Neural crest cell (in vitro differentiated cells): ENCODE measurements at regions not wholly inside any gene's neighbourhood (a gene's known extent, or its start where the extent isn't known, plus 50 kb on each side); places are given as distances from the start of the nearest gene placed in this dataset.

Experiments used
- DNase-seq: peaks from one replicate; pipeline ENCODE4 v3.0.0; 2021; ENCODE audit warnings: low read depth, mixed read lengths, low spot score
- H3K27ac Mint-ChIP-seq: one replicate; pipeline ENCODE4 v1.8.0; 2021; ENCODE audit warnings: mild to moderate bottlenecking, mixed read lengths; ENCODE audit not compliant: unreplicated experiment
- H3K27me3 Mint-ChIP-seq: 2 replicates; pipeline ENCODE4 v1.8.0; 2021; ENCODE audit warnings: low read depth, mild to moderate bottlenecking, mixed read lengths
- H3K36me3 Mint-ChIP-seq: 2 replicates; pipeline ENCODE4 v1.8.0; 2021; ENCODE audit warnings: low read depth, mild to moderate bottlenecking, mixed read lengths
- H3K4me1 Mint-ChIP-seq: 2 replicates; pipeline ENCODE4 v1.8.0; 2021; ENCODE audit warnings: mixed read lengths
- H3K4me3 Mint-ChIP-seq: one replicate; pipeline ENCODE4 v1.8.0; 2021; ENCODE audit warnings: mild to moderate bottlenecking, mixed read lengths
- H3K9me3 Mint-ChIP-seq: 2 replicates; pipeline ENCODE4 v1.8.0; 2021; ENCODE audit warnings: mixed read lengths
- CTCF ChIP-seq: fragments of 200-600 bp; sonication (generic); conservative IDR thresholded peaks from 2 replicates; pipeline ENCODE4 v1.5.0; 2021; ENCODE audit warnings: antibody characterized with exemption, mild to moderate bottlenecking

- no peak for DNase-seq
- Mint-ChIP-seq H3K9me3 (no peaks in the 10 kb centered on the region), H3K4me3 (no peak overlapping the region), H3K27ac (no peak overlapping the region), H3K4me1 (no peaks in the 10 kb centered on the region), H3K36me3 (no peaks in the 10 kb centered on the region), H3K27me3 (no peaks in the 10 kb centered on the region)
- TF ChIP-seq CTCF = no peak
These were observed 234.3 kb downstream of the HS3ST1 start for GRCh38 chr4:11194431-11194830.

DNA sequence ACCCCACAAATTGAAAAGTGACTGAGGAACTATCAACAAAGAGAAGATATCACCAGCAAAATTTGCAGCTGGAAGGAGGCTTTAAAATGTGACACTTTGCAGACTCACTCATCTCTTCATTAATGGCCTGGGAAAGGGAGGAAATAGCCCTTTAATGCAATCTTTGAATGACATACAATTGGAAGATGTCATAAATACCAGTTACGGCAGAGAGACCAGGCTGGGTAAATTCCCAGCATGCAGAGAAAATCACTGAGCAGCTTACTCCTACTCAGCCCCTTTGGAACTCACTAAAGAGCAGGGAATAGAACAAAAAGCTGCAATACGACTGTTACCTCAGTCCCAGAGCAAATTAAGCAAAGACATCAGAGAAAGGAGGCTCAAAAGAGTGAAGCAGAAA, 238.9 kb downstream of the HS3ST1 start:
- no peaks in the 10 kb centered on the region for H3K36me3 Mint-ChIP-seq
- no peak for TF ChIP-seq CTCF
- no peak overlapping the region for H3K27ac Mint-ChIP-seq
- H3K4me1 Mint-ChIP-seq = no peaks in the 10 kb centered on the region
- no peak overlapping the region for H3K4me3 Mint-ChIP-seq
- no peaks in the 10 kb centered on the region for H3K27me3 Mint-ChIP-seq
- DNase-seq = no peak
- no peaks in the 10 kb centered on the region for H3K9me3 Mint-ChIP-seq

DNA sequence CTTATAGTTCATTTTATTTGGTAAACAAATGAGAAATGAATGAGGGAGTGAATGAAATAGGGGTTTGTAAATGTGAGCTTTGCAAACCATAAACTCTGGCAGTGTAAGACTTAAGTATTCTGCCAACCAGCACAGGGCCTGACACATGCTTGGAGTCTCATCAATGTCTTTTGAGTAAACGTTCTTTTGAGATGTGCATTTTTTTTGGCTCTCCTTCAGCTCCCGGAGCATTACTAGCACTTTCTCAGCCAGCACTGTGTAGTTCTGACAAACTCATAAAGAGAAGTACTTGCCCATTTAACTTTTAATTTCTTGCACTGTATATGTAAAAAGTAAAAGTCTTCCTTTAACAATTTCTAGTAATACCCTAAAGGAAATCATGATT, 245.3 kb downstream of the HS3ST1 start:
- H3K9me3 Mint-ChIP-seq = no peaks in the 10 kb centered on the region
- H3K4me3 Mint-ChIP-seq = no peak overlapping the region
- no peak for TF ChIP-seq CTCF
- DNase-seq = no peak
- no peak overlapping the region for H3K27ac Mint-ChIP-seq
- no peaks in the 10 kb centered on the region for H3K36me3 Mint-ChIP-seq
- H3K4me1 Mint-ChIP-seq = no peaks in the 10 kb centered on the region
- H3K27me3 Mint-ChIP-seq = no peaks in the 10 kb centered on the region

DNA sequence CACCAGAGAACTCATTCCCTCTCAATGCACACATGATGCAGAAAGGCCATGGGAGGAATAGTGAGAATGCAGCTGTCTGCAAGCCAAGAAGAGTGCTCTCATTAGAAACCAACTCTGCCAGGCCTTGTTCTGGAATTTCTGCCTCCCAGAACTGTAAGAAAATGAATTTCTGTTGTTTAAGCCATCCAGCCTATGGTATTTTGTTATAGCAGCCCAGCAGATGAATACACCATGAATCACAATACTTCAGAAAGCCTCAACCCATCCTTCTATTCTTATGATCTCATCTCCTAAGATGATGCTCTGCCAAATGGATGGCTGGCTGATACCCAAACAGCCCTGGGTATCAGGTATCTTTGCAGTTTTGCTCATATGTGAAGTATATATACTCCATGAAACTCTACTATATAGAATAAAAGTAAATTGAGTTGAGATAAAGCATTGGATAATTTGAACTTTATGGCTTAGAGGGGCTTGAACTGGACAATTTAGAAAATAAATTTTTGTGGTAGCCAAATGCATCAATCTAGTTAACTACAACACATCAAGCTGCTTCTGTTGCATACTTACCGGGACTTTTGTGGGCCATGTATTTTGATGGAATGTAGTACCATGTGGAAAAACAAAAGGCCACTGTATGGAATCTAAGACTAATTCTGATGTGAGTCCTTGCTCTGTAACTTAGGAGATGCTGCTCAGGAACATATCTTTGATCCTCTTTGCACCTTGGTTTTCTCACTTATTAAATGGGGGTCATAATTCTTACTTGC, 245.9 kb downstream of the HS3ST1 start:
- Mint-ChIP-seq H3K27me3 (no peaks in the 10 kb centered on the region), H3K36me3 (no peaks in the 10 kb centered on the region), H3K27ac (no peak overlapping the region), H3K4me3 (no peak overlapping the region), H3K4me1 (no peaks in the 10 kb centered on the region), H3K9me3 (no peaks in the 10 kb centered on the region)
- no peak for DNase-seq
- TF ChIP-seq CTCF = no peak

GRCh38 chr4:11182031-11182430, 246.7 kb downstream of the HS3ST1 start:
- DNase-seq = no peak
- Mint-ChIP-seq H3K9me3 (no peaks in the 10 kb centered on the region), H3K4me3 (no peak overlapping the region), H3K4me1 (no peaks in the 10 kb centered on the region), H3K36me3 (no peaks in the 10 kb centered on the region), H3K27me3 (no peaks in the 10 kb centered on the region), H3K27ac (no peak overlapping the region)
- no peak for TF ChIP-seq CTCF
